Bronchial epithelial cell (primary cell): ENCODE measurements at regions not wholly inside any gene's neighbourhood (a gene's known extent, or its start where the extent isn't known, plus 50 kb on each side); places are given as distances from the start of the nearest gene placed in this dataset.

Experiments used
- DNase-seq: peaks from one replicate; pipeline ENCODE4 v3.0.0-alpha.2; 2010; ENCODE audit warnings: low read depth
- FAIRE-seq: peaks from 2 replicates; lab custom pipeline; 2011; peaks lifted over from hg19 to GRCh38; lab: Jason Lieb, UNC
- H3K27me3 ChIP-seq: 2 replicates; pipeline ENCODE4 v1.5.1; 2011; ENCODE audit warnings: low read length; ENCODE audit not compliant: control insufficient read depth, insufficient read depth
- H3K36me3 ChIP-seq: 2 replicates; pipeline ENCODE4 v1.5.1; 2011; ENCODE audit warnings: low read length; ENCODE audit not compliant: control insufficient read depth, insufficient read depth
- H3K4me3 ChIP-seq: 2 replicates; pipeline ENCODE4 v1.5.1; 2011; ENCODE audit warnings: mild to moderate bottlenecking, low read depth, low read length, control low read depth
- TF ChIP-seq, protein P1 (sequence below): IDR thresholded peaks from 2 replicates; pipeline ENCODE4 v1.5.1; 2011; ENCODE audit warnings: mild to moderate bottlenecking, moderate library complexity, low read length, control low read depth, inconsistent platforms; ENCODE audit not compliant: insufficient read depth, severe bottlenecking

DNA sequence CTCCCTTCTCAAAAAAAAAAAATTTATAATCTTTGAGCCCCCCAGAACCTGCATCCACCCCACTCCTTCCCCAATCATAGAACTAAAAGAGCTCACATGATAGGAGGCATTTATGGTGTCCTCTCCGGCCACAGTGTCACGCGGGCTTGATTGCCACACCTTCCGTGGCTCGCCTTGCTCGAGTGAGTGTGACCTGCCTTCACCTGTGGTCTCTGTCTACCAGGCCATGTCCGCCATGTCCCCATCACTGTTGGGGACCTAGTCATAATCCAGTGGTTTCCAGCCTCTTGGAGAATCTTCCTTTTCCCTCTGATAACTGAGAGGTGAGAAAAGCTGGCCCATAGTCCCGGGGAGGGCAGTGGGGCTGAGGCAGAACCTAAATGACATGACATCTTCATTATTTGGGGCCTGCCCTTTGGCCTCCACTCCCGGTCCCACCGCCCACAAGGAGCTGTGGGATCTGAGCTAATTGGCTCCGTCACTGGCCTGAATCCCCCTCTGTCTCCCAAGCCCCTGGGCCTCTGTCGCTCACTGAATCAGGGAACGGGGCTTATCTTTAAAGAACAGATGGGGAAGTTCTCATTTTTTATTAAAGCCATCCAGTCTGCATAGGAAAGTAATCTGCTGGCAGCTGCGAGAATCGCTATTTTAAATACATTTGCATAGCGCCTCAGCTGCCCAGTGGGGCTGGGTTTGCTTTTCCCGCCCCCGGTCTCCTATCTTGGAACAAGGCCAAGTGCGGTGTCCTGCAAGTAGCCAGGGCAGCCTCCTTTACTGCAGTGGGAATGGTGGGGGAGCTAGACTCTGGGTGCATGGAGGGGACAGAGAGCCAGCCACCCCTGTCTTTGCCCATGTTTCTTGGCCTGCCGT lies 197.6 kb upstream of the PMEPA1 start:
- TF ChIP-seq, protein P1, sequence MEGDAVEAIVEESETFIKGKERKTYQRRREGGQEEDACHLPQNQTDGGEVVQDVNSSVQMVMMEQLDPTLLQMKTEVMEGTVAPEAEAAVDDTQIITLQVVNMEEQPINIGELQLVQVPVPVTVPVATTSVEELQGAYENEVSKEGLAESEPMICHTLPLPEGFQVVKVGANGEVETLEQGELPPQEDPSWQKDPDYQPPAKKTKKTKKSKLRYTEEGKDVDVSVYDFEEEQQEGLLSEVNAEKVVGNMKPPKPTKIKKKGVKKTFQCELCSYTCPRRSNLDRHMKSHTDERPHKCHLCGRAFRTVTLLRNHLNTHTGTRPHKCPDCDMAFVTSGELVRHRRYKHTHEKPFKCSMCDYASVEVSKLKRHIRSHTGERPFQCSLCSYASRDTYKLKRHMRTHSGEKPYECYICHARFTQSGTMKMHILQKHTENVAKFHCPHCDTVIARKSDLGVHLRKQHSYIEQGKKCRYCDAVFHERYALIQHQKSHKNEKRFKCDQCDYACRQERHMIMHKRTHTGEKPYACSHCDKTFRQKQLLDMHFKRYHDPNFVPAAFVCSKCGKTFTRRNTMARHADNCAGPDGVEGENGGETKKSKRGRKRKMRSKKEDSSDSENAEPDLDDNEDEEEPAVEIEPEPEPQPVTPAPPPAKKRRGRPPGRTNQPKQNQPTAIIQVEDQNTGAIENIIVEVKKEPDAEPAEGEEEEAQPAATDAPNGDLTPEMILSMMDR = no peak
- Histone ChIP-seq H3K36me3 (no peaks in the 10 kb centered on the region), H3K4me3 (no peak overlapping the region), H3K27me3 (peaks cover 4% of the 10 kb centered on the region)
- FAIRE-seq = no peak
- DNase-seq = no peak

DNA sequence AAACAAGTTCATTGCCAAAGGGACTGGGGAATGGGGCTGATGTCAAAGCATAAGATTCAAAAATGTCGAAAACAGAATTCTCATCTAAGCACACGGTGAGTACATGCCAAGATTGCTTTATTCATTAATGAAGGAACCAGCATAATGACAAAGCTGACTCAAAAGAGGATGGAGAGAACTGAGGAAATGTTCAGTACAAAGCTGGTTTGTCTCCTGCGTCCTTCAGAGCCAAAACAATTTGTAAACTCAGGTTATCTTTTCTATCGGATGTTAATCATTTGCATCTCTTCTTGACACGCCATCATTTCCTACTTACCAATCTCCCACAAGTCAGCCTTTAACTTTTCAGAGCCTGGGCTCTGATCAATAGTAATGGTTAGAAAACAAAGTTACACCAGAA lies 195.6 kb upstream of the PMEPA1 start:
- DNase-seq (no peak), FAIRE-seq (no peak)
- H3K27me3 ChIP-seq = peaks cover 4% of the 10 kb centered on the region
- no peak overlapping the region for H3K4me3 ChIP-seq
- H3K36me3 ChIP-seq = no peaks in the 10 kb centered on the region
- TF ChIP-seq, protein P1 = no peak

DNA sequence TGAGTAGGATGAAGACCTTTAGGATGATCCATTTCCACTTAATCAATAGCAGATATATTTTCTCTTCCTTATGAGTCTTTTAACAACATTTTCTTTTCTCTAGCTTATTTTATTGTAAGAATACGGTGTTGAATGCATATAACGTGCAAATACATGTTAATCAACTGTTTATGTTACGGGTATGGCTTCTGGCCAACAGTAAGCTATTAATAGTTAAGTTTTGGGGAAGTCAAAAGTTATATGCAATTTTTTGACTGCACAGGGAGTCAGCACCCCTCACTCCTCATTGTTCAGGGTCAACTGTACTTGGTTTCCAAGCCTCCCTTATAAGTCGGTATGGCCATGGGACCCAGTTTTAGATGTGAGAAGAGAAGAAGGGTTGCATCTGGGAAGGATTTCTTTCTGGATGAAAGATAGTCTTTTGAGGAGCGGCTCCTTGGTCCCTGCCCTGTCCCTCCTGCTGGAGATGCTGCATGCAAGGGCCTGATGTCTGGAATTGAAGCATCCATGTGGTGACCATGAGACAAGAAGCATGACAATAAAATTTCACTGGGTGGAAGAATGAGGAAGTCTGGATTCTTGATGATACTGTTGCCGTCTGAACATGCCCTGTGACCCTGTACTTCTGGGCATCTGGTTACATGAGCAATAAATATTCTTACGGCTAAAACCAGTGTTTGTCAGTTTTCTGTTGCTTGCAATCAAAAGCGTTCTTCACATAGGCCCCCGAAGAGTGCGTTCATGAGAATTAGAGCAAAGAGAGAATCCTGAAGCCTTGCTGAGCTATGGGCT lies 194.7 kb upstream of the PMEPA1 start:
- Histone ChIP-seq H3K4me3 (no peak overlapping the region), H3K27me3 (peaks cover 7% of the 10 kb centered on the region), H3K36me3 (no peaks in the 10 kb centered on the region)
- DNase-seq (peak; percentile 70), FAIRE-seq (no peak)
- TF ChIP-seq, protein P1 = no peak

DNA sequence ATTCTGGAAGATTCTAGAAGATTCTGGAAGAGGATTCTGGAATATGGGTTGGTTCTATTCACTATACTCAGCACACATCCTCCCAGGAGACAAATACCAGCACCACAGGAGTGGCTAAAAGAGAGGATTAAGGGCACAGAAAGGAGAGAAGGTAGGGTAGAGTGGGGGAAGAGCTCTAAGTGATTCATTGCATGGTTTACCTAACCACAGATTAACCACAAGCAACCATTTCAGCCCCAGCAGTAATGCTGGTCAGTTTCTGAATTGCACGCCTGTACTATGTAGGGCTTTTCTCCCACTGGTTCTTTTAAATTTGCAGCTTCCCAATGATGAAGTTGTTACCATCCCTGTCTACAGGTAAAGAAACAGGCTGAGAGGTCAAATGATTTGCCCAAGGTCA lies 192.7 kb upstream of the PMEPA1 start:
- Histone ChIP-seq H3K4me3 (no peak overlapping the region), H3K27me3 (peaks cover 11% of the 10 kb centered on the region), H3K36me3 (no peaks in the 10 kb centered on the region)
- DNase-seq (peak; percentile 75), FAIRE-seq (peak; percentile 89)
- TF ChIP-seq, protein P1 = peak; percentile 34

DNA sequence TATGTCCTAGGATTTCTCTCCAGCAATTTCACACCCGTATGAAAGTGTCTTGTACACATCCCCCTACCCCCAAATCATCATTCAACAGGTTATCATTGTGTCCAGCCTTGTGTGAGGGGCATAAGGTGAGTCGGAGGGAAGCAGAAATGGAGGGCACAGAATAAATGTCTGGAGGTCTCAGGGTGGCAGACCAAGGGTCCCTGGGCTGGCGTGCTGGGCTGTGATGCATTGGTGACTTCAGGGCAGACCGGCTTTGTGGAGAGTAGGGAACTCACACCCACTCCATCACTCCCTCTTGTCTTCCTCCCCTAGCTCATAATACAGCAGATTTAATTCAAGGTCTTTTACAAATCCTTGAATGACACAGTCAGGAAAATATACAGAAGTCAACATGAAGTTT lies 191.7 kb upstream of the PMEPA1 start:
- TF ChIP-seq, protein P1 = no peak
- Histone ChIP-seq H3K4me3 (no peak overlapping the region), H3K27me3 (peaks cover 12% of the 10 kb centered on the region), H3K36me3 (no peaks in the 10 kb centered on the region)
- FAIRE-seq (no peak), DNase-seq (no peak)
